HG03139 (cell line): ENCODE measurements at regions not wholly inside any gene's neighbourhood (a gene's known extent, or its start where the extent isn't known, plus 50 kb on each side); places are given as distances from the start of the nearest gene placed in this dataset.

Source experiments
- ATAC-seq: cut with Tn5 transposase; IDR thresholded peaks from one replicate; pipeline ENCODE4 v1.9.1; 2021; ENCODE audit not compliant: unreplicated experiment

GRCh38 chr10:62885684-62886461, 69.7 kb upstream of the EGR2 start:
- no peak for ATAC-seq

GRCh38 chr10:62880162-62880561, 64.0 kb upstream of the EGR2 start:
- no peak for ATAC-seq

DNA sequence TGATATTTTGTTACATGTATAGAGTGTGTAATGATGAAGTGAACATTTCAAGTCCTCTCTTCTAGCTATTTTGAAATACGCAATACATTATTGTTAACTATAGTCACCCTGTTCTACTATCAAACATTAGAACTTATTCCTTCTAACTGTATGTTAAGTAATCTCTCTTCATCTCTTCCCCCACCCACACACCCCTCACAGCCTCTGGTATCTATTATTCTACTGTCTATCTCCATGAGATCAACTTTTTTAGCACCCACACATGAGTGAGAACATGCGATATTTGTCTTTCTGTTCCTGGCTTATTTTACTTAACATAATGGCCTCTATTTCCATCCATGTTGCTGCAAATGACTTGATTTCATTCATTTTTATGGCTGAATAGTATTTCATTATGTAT, 57.7 kb upstream of the EGR2 start:
- no peak for ATAC-seq

- no peak for ATAC-seq
Measured at GRCh38 chr10:62870866-62871265, 54.7 kb upstream of the EGR2 start.

DNA sequence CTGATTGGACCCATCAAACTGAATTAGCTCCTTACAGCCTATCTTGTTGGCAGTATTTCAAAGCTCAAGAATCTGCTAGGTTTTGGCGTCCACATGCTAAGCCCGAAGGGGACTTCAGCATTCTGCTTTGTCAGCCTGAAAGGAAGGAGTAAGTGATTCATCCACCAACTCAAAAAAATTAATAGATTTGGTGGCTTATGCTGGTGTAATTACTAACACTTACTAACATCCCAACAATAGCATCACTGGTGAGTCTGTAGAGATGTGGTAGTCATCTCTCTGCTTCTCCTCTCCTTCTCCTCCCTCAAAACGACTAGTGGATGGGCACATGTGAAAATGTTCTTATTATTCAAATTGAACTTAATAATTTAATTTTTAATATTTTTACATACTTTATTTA, 53.8 kb upstream of the EGR2 start:
- ATAC-seq, result no peak

GRCh38 chr10:62866941-62867340, 50.8 kb upstream of the EGR2 start:
- no peak for ATAC-seq

- no peak for ATAC-seq
Measured at GRCh38 chr10:62866451-62866850, 50.3 kb upstream of the EGR2 start.
